ENCODE measurements at regions not wholly inside any gene's neighbourhood (a gene's known extent, or its start where the extent isn't known, plus 50 kb on each side); places are given as distances from the start of the nearest gene placed in this dataset.

DNA sequence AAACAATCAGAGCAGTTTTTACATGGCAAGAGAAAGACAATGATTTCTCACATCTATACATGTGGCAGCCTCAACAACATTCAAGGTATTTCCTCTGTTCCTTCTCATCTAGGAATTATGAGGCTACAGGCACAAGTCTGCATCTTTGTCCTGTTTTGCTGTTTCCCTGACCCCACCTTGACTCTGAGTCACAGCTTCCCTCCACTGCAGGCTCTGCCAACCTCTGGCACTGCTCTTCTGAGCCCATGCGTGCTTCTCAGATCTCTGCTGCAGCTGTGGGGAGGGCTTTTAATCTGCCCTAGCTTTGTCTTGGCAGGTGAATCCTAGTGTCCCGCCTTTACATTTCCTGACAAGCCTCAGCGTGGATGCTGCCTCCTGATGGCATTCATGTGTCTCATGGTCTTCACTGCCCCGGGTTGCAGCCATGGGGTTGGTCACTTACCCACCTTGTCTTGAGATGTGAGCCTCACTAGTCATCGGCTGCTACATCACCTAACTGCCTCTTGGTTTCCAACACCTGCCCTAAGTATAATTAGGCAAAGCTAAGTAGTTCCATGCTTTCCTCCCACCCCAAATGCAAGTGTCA is 578.5 kb downstream of the TBC1D22A start:
- no peak for TF ChIP-seq CTCF (conservative IDR thresholded peaks at IDR 0.05; ENCODE audit: low read depth, low read length)
- no peak for TF ChIP-seq NFE2L2 (IDR thresholded peaks at IDR 0.05; ENCODE audit: low read depth, low read length)
- no peak for TF ChIP-seq POLR2A (IDR thresholded peaks at IDR 0.05; ENCODE audit: low read depth, low read length)

Measured in IMR-90 (cell line).